ENCODE measurements at regions not wholly inside any gene's neighbourhood (a gene's known extent, or its start where the extent isn't known, plus 50 kb on each side); places are given as distances from the start of the nearest gene placed in this dataset.

- TF ChIP-seq FOXK2 (IDR thresholded peaks at IDR 0.05) = no peak
- TF ChIP-seq FOXA1 (IDR thresholded peaks at IDR 0.05) = no peak
- TF ChIP-seq SP1 (IDR thresholded peaks at IDR 0.05) = no peak
- no peak for TF ChIP-seq TARDBP (IDR thresholded peaks at IDR 0.05)
- no peak for TF ChIP-seq HDGF (IDR thresholded peaks at IDR 0.05; ENCODE audit: borderline replicate concordance)
- no peak for TF ChIP-seq FOXM1 (IDR thresholded peaks at IDR 0.05; ENCODE audit: borderline replicate concordance)
- TF ChIP-seq BHLHE40 (IDR thresholded peaks at IDR 0.05; ENCODE audit: borderline replicate concordance) = no peak
- no peak for TF ChIP-seq L3MBTL2 (conservative IDR thresholded peaks at IDR 0.05)
- no peak for TF ChIP-seq ELF4 (IDR thresholded peaks at IDR 0.05)
Observed at GRCh38 chr9:134263596-134263995, 62.7 kb upstream of the RXRA start.
